Stomach (tissue), 8 donors: ENCODE measurements at regions not wholly inside any gene's neighbourhood (a gene's known extent, or its start where the extent isn't known, plus 50 kb on each side); places are given as distances from the start of the nearest gene placed in this dataset.
A peak's percentile ranks its signal among the peaks of the same experiment; 100 is the strongest.

Source experiments
- DNase-seq, 2 donors: peaks; one replicate each; pipeline versions ENCODE4 v3.0.0 to v3.0.0-alpha.2; 2013 to 2019
- H3K27ac ChIP-seq, 5 donors: fragments of 200-600 bp in 4 of 5; sonication (generic) in 4 of 5; one replicate each; pipeline ENCODE4 v1.5.1; 2013 to 2019; ENCODE audit warnings: mild to moderate bottlenecking in 1 of 5, moderate library complexity in 1 of 5
- H3K27me3 ChIP-seq, 3 donors: fragments of 200-600 bp; sonication (generic); one replicate each; pipeline ENCODE4 v1.5.1; 2017 to 2019; ENCODE audit warnings: mixed run types in 1 of 3
- H3K36me3 ChIP-seq, 4 donors: fragments of 200-600 bp; sonication (generic); 1 replicate in 3 of 4; 2 replicates in 1 of 4; pipeline ENCODE4 v1.5.1; 2016 to 2019
- H3K4me1 ChIP-seq, 4 donors: fragments of 200-600 bp; sonication (generic); one replicate each; pipeline ENCODE4 v1.5.1; 2016 to 2019
- H3K4me3 ChIP-seq, 4 donors: fragments of 200-600 bp; sonication (generic) in 3 of 4; one replicate each; pipeline ENCODE4 v1.5.1; 2016 to 2019; ENCODE audit warnings: mild to moderate bottlenecking in 1 of 4
- H3K9me3 ChIP-seq, 4 donors: fragments of 200-600 bp; sonication (generic); one replicate each; pipeline ENCODE4 v1.5.1; 2016 to 2019
- CTCF ChIP-seq, 7 experiments: fragments of 450-650 bp in 4 of 7; fragments of 200-600 bp in 3 of 7; sonication (generic) in 3 of 7; IDR thresholded peaks; one replicate each; pipeline ENCODE4 v1.5.1; 2016 to 2019; ENCODE audit warnings: antibody characterized with exemption in 7 of 7, control low read depth in 2 of 7, mild to moderate bottlenecking in 1 of 7
- EP300 ChIP-seq: sonication (generic); formaldehyde crosslinking; IDR thresholded peaks from one replicate; pipeline ENCODE4 v1.6.1; 2017; ENCODE audit warnings: antibody characterized with exemption
- POLR2A ChIP-seq, 4 donors: fragments of 450-650 bp; IDR thresholded peaks; one replicate each; pipeline ENCODE4 v1.6.1; 2016; ENCODE audit warnings: antibody characterized with exemption in 4 of 4, control low read depth in 2 of 4, mild to moderate bottlenecking in 1 of 4, moderate library complexity in 1 of 4
- POLR2AphosphoS5 ChIP-seq, 3 donors: sonication (generic); formaldehyde crosslinking; IDR thresholded peaks; one replicate each; pipeline ENCODE4 v1.6.1; 2016; ENCODE audit warnings: antibody characterized with exemption in 3 of 3
- WGBS, 5 donors: extraction: QIAGEN DNeasy Blood & Tissue Kit in 3 of 5; methylation state at CpG; one replicate each; pipeline versions ENCODE4 v1.1.5 to v1.1.7; 2013 to 2018; 5-methylcytosine and 5-hydroxymethylcytosine counted together
- intact Hi-C: fragments of 100-400 bp; cut with DNase I; formaldehyde crosslinking; loops from one replicate; pipeline ENCODE4 v1.15.1; 2023; ENCODE audit warnings: low total_unique reads
- donor health status: healthy with polysubstance abuse.
- donor health status: Bipolar disorder and iron deficiency.
- donor health status: healthy.

- intact Hi-C loops = no loop called here
- TF ChIP-seq POLR2AphosphoS5 (IDR thresholded peaks at IDR 0.05) = no peak
- no peak for DNase-seq
- no peaks in the 10 kb centered on the region for H3K9me3 ChIP-seq
- no peak overlapping the region for H3K4me3 ChIP-seq
- no peaks in the 10 kb centered on the region for H3K4me1 ChIP-seq
- no peak overlapping the region for H3K27ac ChIP-seq
- no peaks in the 10 kb centered on the region for H3K27me3 ChIP-seq
- no peaks in the 10 kb centered on the region for H3K36me3 ChIP-seq
- WGBS, 5 donors = 78 to 87% (median 84%) methylated on average over 6 of the region's 6 CpGs
These were observed 305.7 kb upstream of the VRK2 start for GRCh38 chr2:57740891-57741290.

- H3K27me3 ChIP-seq = no peaks in the 10 kb centered on the region
- TF ChIP-seq EP300 (no peak), POLR2AphosphoS5 (IDR thresholded peaks at IDR 0.05) (no peak), CTCF (IDR thresholded peaks at IDR 0.05) (no peak), POLR2A (IDR thresholded peaks at IDR 0.05) (no peak)
- WGBS, 5 donors = 61 to 79% (median 65%) methylated on average over 1 of the region's 1 CpG
- DNase-seq = no peak
- intact Hi-C loops = no loop called here
- H3K4me3 ChIP-seq = no peak overlapping the region
- no peaks in the 10 kb centered on the region for H3K9me3 ChIP-seq
- H3K4me1 ChIP-seq = no peaks in the 10 kb centered on the region
- H3K27ac ChIP-seq = no peak overlapping the region
- no peaks in the 10 kb centered on the region for H3K36me3 ChIP-seq
These were observed 293.0 kb upstream of the VRK2 start for GRCh38 chr2:57753636-57754035.

- H3K9me3 ChIP-seq = no peaks in the 10 kb centered on the region
- H3K4me1 ChIP-seq = peaks cover 0 to 15% (median 13%) of the 10 kb centered on the region in 4 donors
- H3K36me3 ChIP-seq = no peaks in the 10 kb centered on the region
- no peak overlapping the region for H3K4me3 ChIP-seq
- TF ChIP-seq POLR2A (IDR thresholded peaks at IDR 0.05) (no peak), EP300 (no peak), POLR2AphosphoS5 (IDR thresholded peaks at IDR 0.05) (no peak), CTCF (IDR thresholded peaks at IDR 0.05) (no peak)
- H3K27me3 ChIP-seq = no peaks in the 10 kb centered on the region
- intact Hi-C loops = no loop called here
- H3K27ac ChIP-seq = no peak overlapping the region
- DNase-seq = no peak
- WGBS, 5 donors = 54 to 62% (median 57%) methylated on average over 2 of the region's 2 CpGs
These were observed 287.9 kb upstream of the VRK2 start for GRCh38 chr2:57758686-57759085.

GRCh38 chr2:57759131-57759530 is 287.5 kb upstream of the VRK2 start:
- TF ChIP-seq CTCF (IDR thresholded peaks at IDR 0.05) (no peak), POLR2AphosphoS5 (IDR thresholded peaks at IDR 0.05) (no peak), EP300 (no peak), POLR2A (IDR thresholded peaks at IDR 0.05) (no peak)
- 30 to 43% (median 41%) methylated on average over 5 of the region's 5 CpGs for WGBS, 5 donors
- H3K27ac ChIP-seq = no peak overlapping the region
- DNase-seq = no peak
- H3K9me3 ChIP-seq = no peaks in the 10 kb centered on the region
- peaks cover 0 to 15% (median 13%) of the 10 kb centered on the region in 4 donors for H3K4me1 ChIP-seq
- intact Hi-C loops = no loop called here
- no peak overlapping the region for H3K4me3 ChIP-seq
- no peaks in the 10 kb centered on the region for H3K27me3 ChIP-seq
- H3K36me3 ChIP-seq = no peaks in the 10 kb centered on the region

GRCh38 chr2:57759822-57760300 is 286.7 kb upstream of the VRK2 start:
- DNase-seq = peak; percentile 86 to 94
- intact Hi-C loops = no loop called here
- Histone ChIP-seq H3K9me3 (no peaks in the 10 kb centered on the region), H3K4me1 (peaks cover 0 to 15% (median 13%) of the 10 kb centered on the region in 4 donors), H3K36me3 (no peaks in the 10 kb centered on the region), H3K4me3 (peak overlapping the region; percentile 21 to 38 (median 28)), H3K27me3 (no peaks in the 10 kb centered on the region), H3K27ac (no peak overlapping the region)
- peak in 5 of 7 experiments; percentile 76 to 89 (median 81) for TF ChIP-seq CTCF (IDR thresholded peaks at IDR 0.05)
- TF ChIP-seq POLR2A (IDR thresholded peaks at IDR 0.05) = no peak
- TF ChIP-seq EP300 = no peak
- no peak for TF ChIP-seq POLR2AphosphoS5 (IDR thresholded peaks at IDR 0.05)
- WGBS, 5 donors = 1 to 3% (median 2%) methylated on average over 19 of the region's 19 CpGs
